Liver (tissue), 8 donors: ENCODE measurements at regions not wholly inside any gene's neighbourhood (a gene's known extent, or its start where the extent isn't known, plus 50 kb on each side); places are given as distances from the start of the nearest gene placed in this dataset.

Experiments used
- DNase-seq: peaks from one replicate; pipeline ENCODE4 v3.0.0-alpha.2; 2017; ENCODE audit warnings: low spot score
- H3K27ac ChIP-seq, 2 donors: one replicate each; pipeline ENCODE4 v1.7.0; 2013; ENCODE audit warnings: inconsistent platforms in 2 of 2, low read length in 2 of 2, control low read depth in 1 of 2, low read depth in 1 of 2, mild to moderate bottlenecking in 1 of 2
- H3K27me3 ChIP-seq, 4 donors: one replicate each; pipeline versions ENCODE4 v1.6.1 to v1.7.0; 2013; ENCODE audit warnings: low read length in 3 of 4, inconsistent platforms in 1 of 4, mild to moderate bottlenecking in 1 of 4, moderate library complexity in 1 of 4; ENCODE audit not compliant: control insufficient read depth in 4 of 4, insufficient read depth in 4 of 4
- H3K36me3 ChIP-seq, 4 donors: one replicate each; pipeline versions ENCODE4 v1.6.1 to v1.7.0; 2013; ENCODE audit warnings: low read length in 3 of 4, mild to moderate bottlenecking in 3 of 4, low read depth in 1 of 4, moderate library complexity in 1 of 4; ENCODE audit not compliant: control insufficient read depth in 4 of 4, insufficient read depth in 3 of 4
- H3K4me1 ChIP-seq, 4 donors: one replicate each; pipeline versions ENCODE4 v1.6.1 to v1.7.0; 2013; ENCODE audit warnings: low read length in 3 of 4, mild to moderate bottlenecking in 3 of 4, moderate library complexity in 1 of 4; ENCODE audit not compliant: control insufficient read depth in 4 of 4, insufficient read depth in 4 of 4
- H3K4me3 ChIP-seq, 3 donors: one replicate each; pipeline versions ENCODE4 v1.6.1 to v1.7.0; 2013; ENCODE audit warnings: low read length in 3 of 3, control low read depth in 1 of 3, low read depth in 1 of 3, mild to moderate bottlenecking in 1 of 3
- H3K9ac ChIP-seq, 2 donors: one replicate each; pipeline ENCODE4 v1.7.0; 2013; ENCODE audit warnings: low read length in 2 of 2, mild to moderate bottlenecking in 2 of 2, moderate library complexity in 2 of 2, control low read depth in 1 of 2, low read depth in 1 of 2
- H3K9me3 ChIP-seq, 4 donors: one replicate each; pipeline versions ENCODE4 v1.6.1 to v1.7.0; 2013; ENCODE audit warnings: low read length in 3 of 4; ENCODE audit not compliant: control insufficient read depth in 4 of 4
- ATF3 ChIP-seq: IDR thresholded peaks from 2 replicates; pipeline ENCODE4 v1.6.1; 2016; ENCODE audit warnings: antibody characterized with exemption
- CTCF ChIP-seq: fragments of 150-350 bp; IDR thresholded peaks from 2 replicates; pipeline ENCODE4 v1.5.1; 2017; ENCODE audit warnings: improper control_type of control experiment, low read depth, low read length; ENCODE audit not compliant: missing input control
- EGR1 ChIP-seq, 2 donors: IDR thresholded peaks; 2 replicates each; pipeline ENCODE4 v1.6.1; 2016 to 2018; ENCODE audit warnings: antibody characterized with exemption in 2 of 2, low read depth in 2 of 2
- FOXA1 ChIP-seq: IDR thresholded peaks from 2 replicates; pipeline ENCODE4 v1.6.1; 2016; ENCODE audit warnings: antibody characterized with exemption
- FOXA2 ChIP-seq: IDR thresholded peaks from 2 replicates; pipeline ENCODE4 v1.6.1; 2016; ENCODE audit warnings: antibody characterized with exemption
- GABPA ChIP-seq, 2 donors: IDR thresholded peaks in 1 of 2; conservative IDR thresholded peaks in 1 of 2; 2 replicates each; pipeline ENCODE4 v1.6.1; 2016; ENCODE audit warnings: antibody characterized with exemption in 2 of 2, mild to moderate bottlenecking in 1 of 2, moderate library complexity in 1 of 2
- HNF4A ChIP-seq, 2 donors: conservative IDR thresholded peaks; 2 replicates each; pipeline ENCODE4 v1.6.1; 2016; ENCODE audit warnings: antibody characterized with exemption in 2 of 2, mild to moderate bottlenecking in 2 of 2
- HNF4G ChIP-seq: IDR thresholded peaks from 2 replicates; pipeline ENCODE4 v1.6.1; 2016; ENCODE audit warnings: antibody characterized with exemption
- NR2F2 ChIP-seq: IDR thresholded peaks from 2 replicates; pipeline ENCODE4 v1.6.1; 2016; ENCODE audit warnings: antibody characterized with exemption
- RAD21 ChIP-seq, 2 donors: IDR thresholded peaks; 2 replicates each; pipeline ENCODE4 v1.6.1; 2016; ENCODE audit warnings: antibody characterized with exemption in 2 of 2, mild to moderate bottlenecking in 2 of 2
- SP1 ChIP-seq: IDR thresholded peaks from 2 replicates; pipeline ENCODE4 v1.6.1; 2018; ENCODE audit warnings: antibody characterized with exemption, mild to moderate bottlenecking
- TAF1 ChIP-seq: conservative IDR thresholded peaks from 2 replicates; pipeline ENCODE4 v1.6.1; 2016; ENCODE audit warnings: antibody characterized with exemption, mild to moderate bottlenecking
- WGBS: extraction: QIAGEN DNeasy Blood & Tissue Kit; methylation state at CpG from one replicate; pipeline ENCODE4 v1.1.7; 2013; 5-methylcytosine and 5-hydroxymethylcytosine counted together
- TF ChIP-seq, protein P1 (sequence below): IDR thresholded peaks from 2 replicates; pipeline ENCODE4 v1.6.1; 2016; ENCODE audit warnings: antibody characterized with exemption, mild to moderate bottlenecking
- TF ChIP-seq, protein P2 (sequence below): IDR thresholded peaks from 2 replicates; pipeline ENCODE4 v1.6.1; 2016; ENCODE audit warnings: antibody characterized with exemption
- donor health status: healthy.
- donor health status: healthy.
- donor health status: healthy.
- donor health status: healthy.
- donor health status: healthy.

DNA sequence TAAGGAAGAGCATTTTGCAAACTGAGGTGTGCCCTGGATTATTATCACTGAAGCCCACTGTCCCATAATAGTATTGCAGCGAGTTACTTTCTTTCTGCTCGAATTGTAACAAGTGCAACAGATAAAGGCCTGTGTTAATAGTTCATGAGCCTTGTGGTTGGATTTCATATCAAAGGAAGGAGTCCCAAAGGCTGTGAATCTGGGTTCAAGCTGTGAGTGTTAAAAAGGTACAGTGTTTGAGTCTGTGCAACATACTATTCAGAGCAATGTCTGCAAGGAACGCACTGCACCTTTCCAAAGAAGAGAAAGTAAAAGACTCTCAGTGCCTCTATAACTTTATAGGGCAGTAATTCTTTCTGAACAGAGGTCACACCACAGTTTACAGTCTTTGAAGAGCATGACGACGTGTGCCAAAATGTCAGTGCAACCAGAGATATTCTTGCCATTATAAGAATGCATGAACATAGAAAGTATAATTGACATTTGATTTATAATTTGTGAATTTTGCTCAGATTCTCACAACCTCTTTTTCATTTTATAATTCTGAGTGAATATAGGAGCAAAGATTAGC lies 79.1 kb downstream of the CDC7 start (continued):
- TF ChIP-seq, protein P1, sequence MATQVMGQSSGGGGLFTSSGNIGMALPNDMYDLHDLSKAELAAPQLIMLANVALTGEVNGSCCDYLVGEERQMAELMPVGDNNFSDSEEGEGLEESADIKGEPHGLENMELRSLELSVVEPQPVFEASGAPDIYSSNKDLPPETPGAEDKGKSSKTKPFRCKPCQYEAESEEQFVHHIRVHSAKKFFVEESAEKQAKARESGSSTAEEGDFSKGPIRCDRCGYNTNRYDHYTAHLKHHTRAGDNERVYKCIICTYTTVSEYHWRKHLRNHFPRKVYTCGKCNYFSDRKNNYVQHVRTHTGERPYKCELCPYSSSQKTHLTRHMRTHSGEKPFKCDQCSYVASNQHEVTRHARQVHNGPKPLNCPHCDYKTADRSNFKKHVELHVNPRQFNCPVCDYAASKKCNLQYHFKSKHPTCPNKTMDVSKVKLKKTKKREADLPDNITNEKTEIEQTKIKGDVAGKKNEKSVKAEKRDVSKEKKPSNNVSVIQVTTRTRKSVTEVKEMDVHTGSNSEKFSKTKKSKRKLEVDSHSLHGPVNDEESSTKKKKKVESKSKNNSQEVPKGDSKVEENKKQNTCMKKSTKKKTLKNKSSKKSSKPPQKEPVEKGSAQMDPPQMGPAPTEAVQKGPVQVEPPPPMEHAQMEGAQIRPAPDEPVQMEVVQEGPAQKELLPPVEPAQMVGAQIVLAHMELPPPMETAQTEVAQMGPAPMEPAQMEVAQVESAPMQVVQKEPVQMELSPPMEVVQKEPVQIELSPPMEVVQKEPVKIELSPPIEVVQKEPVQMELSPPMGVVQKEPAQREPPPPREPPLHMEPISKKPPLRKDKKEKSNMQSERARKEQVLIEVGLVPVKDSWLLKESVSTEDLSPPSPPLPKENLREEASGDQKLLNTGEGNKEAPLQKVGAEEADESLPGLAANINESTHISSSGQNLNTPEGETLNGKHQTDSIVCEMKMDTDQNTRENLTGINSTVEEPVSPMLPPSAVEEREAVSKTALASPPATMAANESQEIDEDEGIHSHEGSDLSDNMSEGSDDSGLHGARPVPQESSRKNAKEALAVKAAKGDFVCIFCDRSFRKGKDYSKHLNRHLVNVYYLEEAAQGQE = no peak

DNA sequence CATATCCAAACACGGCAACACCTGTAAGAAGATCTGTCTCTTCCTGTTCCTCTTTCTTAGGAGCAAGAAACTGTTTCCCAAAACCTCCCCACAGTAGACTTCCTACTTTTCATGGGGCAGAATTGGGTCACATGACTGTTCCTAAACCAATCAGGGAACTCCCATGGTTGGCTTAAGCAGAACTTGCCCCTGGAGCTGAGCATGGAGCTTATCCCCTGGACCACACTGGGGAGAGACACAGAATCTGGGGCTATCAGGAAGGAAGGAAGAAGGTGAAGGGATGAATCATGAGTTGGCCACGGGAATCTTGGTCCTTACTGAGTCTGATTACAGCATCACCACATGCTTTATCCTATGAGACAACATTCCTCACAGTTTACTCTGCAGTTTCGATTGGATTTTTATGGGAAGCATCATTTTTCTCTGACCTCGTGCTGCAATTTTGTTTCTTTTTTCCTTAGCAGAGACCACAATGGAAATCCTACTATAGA lies 81.8 kb downstream of the CDC7 start:
- DNase-seq = no peak
- Histone ChIP-seq H3K36me3 (no peaks in the 10 kb centered on the region), H3K27ac (no peak overlapping the region), H3K9me3 (no peaks in the 10 kb centered on the region), H3K4me3 (no peak overlapping the region), H3K9ac (no peak overlapping the region), H3K4me1 (peaks cover 0 to 2% (median 0%) of the 10 kb centered on the region in 4 donors), H3K27me3 (no peaks in the 10 kb centered on the region)
- no peak for TF ChIP-seq FOXA1
- TF ChIP-seq NR2F2 = no peak
- TF ChIP-seq HNF4G = no peak
- no peak for TF ChIP-seq EGR1 (IDR thresholded peaks at IDR 0.05; ENCODE audit: low read depth in 2 of 2)
- no peak for TF ChIP-seq TAF1
- TF ChIP-seq, protein P1 = no peak
- TF ChIP-seq, protein P2, sequence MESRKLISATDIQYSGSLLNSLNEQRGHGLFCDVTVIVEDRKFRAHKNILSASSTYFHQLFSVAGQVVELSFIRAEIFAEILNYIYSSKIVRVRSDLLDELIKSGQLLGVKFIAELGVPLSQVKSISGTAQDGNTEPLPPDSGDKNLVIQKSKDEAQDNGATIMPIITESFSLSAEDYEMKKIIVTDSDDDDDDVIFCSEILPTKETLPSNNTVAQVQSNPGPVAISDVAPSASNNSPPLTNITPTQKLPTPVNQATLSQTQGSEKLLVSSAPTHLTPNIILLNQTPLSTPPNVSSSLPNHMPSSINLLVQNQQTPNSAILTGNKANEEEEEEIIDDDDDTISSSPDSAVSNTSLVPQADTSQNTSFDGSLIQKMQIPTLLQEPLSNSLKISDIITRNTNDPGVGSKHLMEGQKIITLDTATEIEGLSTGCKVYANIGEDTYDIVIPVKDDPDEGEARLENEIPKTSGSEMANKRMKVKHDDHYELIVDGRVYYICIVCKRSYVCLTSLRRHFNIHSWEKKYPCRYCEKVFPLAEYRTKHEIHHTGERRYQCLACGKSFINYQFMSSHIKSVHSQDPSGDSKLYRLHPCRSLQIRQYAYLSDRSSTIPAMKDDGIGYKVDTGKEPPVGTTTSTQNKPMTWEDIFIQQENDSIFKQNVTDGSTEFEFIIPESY = no peak
- no peak for TF ChIP-seq SP1
- no peak for TF ChIP-seq RAD21 (IDR thresholded peaks at IDR 0.05)
- no peak for TF ChIP-seq HNF4A (conservative IDR thresholded peaks at IDR 0.05)
- TF ChIP-seq GABPA (IDR thresholded peaks at IDR 0.05 in 1 of 2, conservative IDR thresholded peaks at IDR 0.05 in 1 of 2) = no peak
- 62% methylated on average over 4 of the region's 4 CpGs for WGBS

- Histone ChIP-seq H3K4me3 (no peak overlapping the region), H3K9me3 (no peaks in the 10 kb centered on the region), H3K27ac (no peak overlapping the region), H3K9ac (no peak overlapping the region), H3K36me3 (no peaks in the 10 kb centered on the region), H3K27me3 (no peaks in the 10 kb centered on the region), H3K4me1 (peaks cover 0 to 2% (median 0%) of the 10 kb centered on the region in 4 donors)
- WGBS = 73% methylated on average over 7 of the region's 7 CpGs
- TF ChIP-seq HNF4G = no peak
- TF ChIP-seq NR2F2 = no peak
- no peak for TF ChIP-seq HNF4A (conservative IDR thresholded peaks at IDR 0.05)
- no peak for TF ChIP-seq SP1
- no peak for TF ChIP-seq CTCF
- TF ChIP-seq TAF1 = no peak
- TF ChIP-seq FOXA2 = no peak
- TF ChIP-seq, protein P2 = no peak
- TF ChIP-seq ATF3 = no peak
- TF ChIP-seq EGR1 (IDR thresholded peaks at IDR 0.05; ENCODE audit: low read depth in 2 of 2) = no peak
- no peak for DNase-seq
These were observed 82.7 kb downstream of the CDC7 start for GRCh38 chr1:91583326-91583755.
